ENCODE measurements at regions not wholly inside any gene's neighbourhood (a gene's known extent, or its start where the extent isn't known, plus 50 kb on each side); places are given as distances from the start of the nearest gene placed in this dataset.

- Histone ChIP-seq H3K79me2 (ENCODE audit: control insufficient read depth, insufficient read depth, low read length) (no peaks in the 10 kb centered on the region), H3K4me3 (replicated peaks in 1 of 3; ENCODE audit: insufficient read depth in 1 of 3, low read depth in 1 of 3, low read length in 3 of 3) (no peak overlapping the region), H3K9me3 (replicated peaks; ENCODE audit: control insufficient read depth, insufficient read depth, low read length) (no peaks in the 10 kb centered on the region), H3K4me1 (ENCODE audit: control insufficient read depth, extremely low read depth, insufficient read depth, low read length) (peaks cover 2% of the 10 kb centered on the region), H3K9ac (replicated peaks; ENCODE audit: extremely low read depth, insufficient read depth, low read length) (no peak overlapping the region), H3K4me2 (ENCODE audit: insufficient read depth, low read length) (no peak overlapping the region), H4K20me1 (replicated peaks; ENCODE audit: control insufficient read depth, extremely low read depth, insufficient read depth, low read length) (no peaks in the 10 kb centered on the region), H3K27ac (ENCODE audit: insufficient read depth, low read depth, low read length) (no peak overlapping the region), H3K27me3 (ENCODE audit: control insufficient read depth in 2 of 2, insufficient read depth in 2 of 2, low read length in 2 of 2) (no peaks in the 10 kb centered on the region), H2AFZ (ENCODE audit: low read depth, low read length) (no peak overlapping the region), H3K9me1 (replicated peaks; ENCODE audit: control insufficient read depth, extremely low read depth, insufficient read depth, low read length) (no peaks in the 10 kb centered on the region), H3K36me3 (ENCODE audit: control insufficient read depth in 2 of 2, extremely low read depth in 1 of 2, insufficient read depth in 2 of 2, low read length in 2 of 2) (no peaks in the 10 kb centered on the region)
- dilution Hi-C loops (cut with MboI; ENCODE audit: extremely low pct_ligation_motif_present, low sequenced_read_pairs): no loop called here
- TF ChIP-seq EZH2 (IDR thresholded peaks at IDR 0.05; ENCODE audit: borderline replicate concordance, low read depth, low read length, severe bottlenecking) (no peak), POLR2AphosphoS5 (IDR thresholded peaks at IDR 0.05; ENCODE audit: insufficient read depth, low read depth, low read length) (no peak), JUN (IDR thresholded peaks at IDR 0.05; ENCODE audit: borderline replicate concordance, insufficient read depth, insufficient read length, low read depth) (peak; percentile 59), POLR2A (IDR thresholded peaks at IDR 0.05; ENCODE audit: low read depth, low read length) (no peak), GATA2 (IDR thresholded peaks at IDR 0.05; ENCODE audit: insufficient read depth, insufficient read length, low read depth, low read length) (no peak), FOS (IDR thresholded peaks at IDR 0.05; ENCODE audit: borderline replicate concordance, insufficient read depth, low read length) (peak; percentile 86)
- ChIA-PET CTCF (no interaction called here), POLR2A (no interaction called here)
- DNase-seq (ENCODE audit: low read depth, low spot score) (peak; percentile 47), FAIRE-seq (peak; percentile 70)
- intact Hi-C loops (cut with micrococcal nuclease): no loop called here
- BruUV-seq (replicated peaks): no TSS peak
Observed at GRCh38 chr1:20411196-20411980, 74.6 kb downstream of the CAMK2N1 start.

- H3K9me3 ChIP-seq (replicated peaks; ENCODE audit: control insufficient read depth, insufficient read depth, low read length): no peaks in the 10 kb centered on the region
- no peak overlapping the region for H2AFZ ChIP-seq (ENCODE audit: low read depth, low read length)
- no peaks in the 10 kb centered on the region for H3K9me1 ChIP-seq (replicated peaks; ENCODE audit: control insufficient read depth, extremely low read depth, insufficient read depth, low read length)
- dilution Hi-C loops (cut with MboI; ENCODE audit: extremely low pct_ligation_motif_present, low sequenced_read_pairs): no loop called here
- no peaks in the 10 kb centered on the region for H3K79me2 ChIP-seq (ENCODE audit: control insufficient read depth, insufficient read depth, low read length)
- no peaks in the 10 kb centered on the region for H4K20me1 ChIP-seq (replicated peaks; ENCODE audit: control insufficient read depth, extremely low read depth, insufficient read depth, low read length)
- intact Hi-C loops (cut with micrococcal nuclease): no loop called here
- no peaks in the 10 kb centered on the region for H3K36me3 ChIP-seq (ENCODE audit: control insufficient read depth in 2 of 2, extremely low read depth in 1 of 2, insufficient read depth in 2 of 2, low read length in 2 of 2)
- no peaks in the 10 kb centered on the region for H3K27me3 ChIP-seq (ENCODE audit: control insufficient read depth in 2 of 2, insufficient read depth in 2 of 2, low read length in 2 of 2)
- no peak for DNase-seq (ENCODE audit: low read depth, low spot score)
- no peak overlapping the region for H3K9ac ChIP-seq (replicated peaks; ENCODE audit: extremely low read depth, insufficient read depth, low read length)
- POLR2A ChIA-PET: no interaction called here
- no peak for TF ChIP-seq JUN (IDR thresholded peaks at IDR 0.05; ENCODE audit: borderline replicate concordance, insufficient read depth, insufficient read length, low read depth)
- no peak for TF ChIP-seq POLR2A (IDR thresholded peaks at IDR 0.05; ENCODE audit: low read depth, low read length)
- no peak for TF ChIP-seq CTCF (IDR thresholded peaks at IDR 0.05; ENCODE audit: extremely low read depth in 1 of 2, insufficient read depth in 1 of 2, low read depth in 1 of 2, low read length in 2 of 2)
- TF ChIP-seq POLR2AphosphoS5 (IDR thresholded peaks at IDR 0.05; ENCODE audit: insufficient read depth, low read depth, low read length): no peak
- TF ChIP-seq EZH2 (IDR thresholded peaks at IDR 0.05; ENCODE audit: borderline replicate concordance, low read depth, low read length, severe bottlenecking): no peak
- no peak for TF ChIP-seq MYC (IDR thresholded peaks at IDR 0.05; ENCODE audit: low read depth, low read length)
- TF ChIP-seq GATA2 (IDR thresholded peaks at IDR 0.05; ENCODE audit: insufficient read depth, insufficient read length, low read depth, low read length): no peak
- no peak for TF ChIP-seq FOS (IDR thresholded peaks at IDR 0.05; ENCODE audit: borderline replicate concordance, insufficient read depth, low read length)
- TF ChIP-seq MAX (IDR thresholded peaks at IDR 0.05; ENCODE audit: insufficient read depth, insufficient read length): no peak
- peaks cover 6% of the 10 kb centered on the region for H3K4me1 ChIP-seq (ENCODE audit: control insufficient read depth, extremely low read depth, insufficient read depth, low read length)
- H3K27ac ChIP-seq (ENCODE audit: insufficient read depth, low read depth, low read length): no peak overlapping the region
- CTCF ChIA-PET: no interaction called here
- BruUV-seq (replicated peaks): no TSS peak
- H3K4me3 ChIP-seq (replicated peaks in 1 of 3; ENCODE audit: insufficient read depth in 1 of 3, low read depth in 1 of 3, low read length in 3 of 3): no peak overlapping the region
- no peak overlapping the region for H3K4me2 ChIP-seq (ENCODE audit: insufficient read depth, low read length)
- FAIRE-seq: no peak
Observed at GRCh38 chr1:20410503-20410902, 75.5 kb downstream of the CAMK2N1 start.
